GM23338 (cell line): ENCODE measurements at regions not wholly inside any gene's neighbourhood (a gene's known extent, or its start where the extent isn't known, plus 50 kb on each side); places are given as distances from the start of the nearest gene placed in this dataset.

Experiments used
- ATAC-seq: fragments of 200-7000 bp; cut with Tn5 transposase; 3 replicates; pipeline ENCODE4 v1.9.1; 2020
- DNase-seq: peaks from one replicate; pipeline ENCODE4 v3.0.0-alpha.2; 2015; ENCODE audit warnings: low spot score
- H2AFZ ChIP-seq: fragments of 200-600 bp; sonication (generic); 2 replicates; pipeline ENCODE4 v1.8.0; 2016; ENCODE audit warnings: antibody characterized with exemption, mild to moderate bottlenecking, moderate library complexity
- H3F3A ChIP-seq: fragments of 200-600 bp; sonication (generic); replicated peaks from 2 replicates; pipeline ENCODE4 v1.8.0; 2017; ENCODE audit warnings: antibody characterized with exemption, mixed run types, low read depth
- H3K27ac ChIP-seq: fragments of 200-600 bp; sonication (generic); 2 replicates; pipeline ENCODE4 v1.6.1; 2016; ENCODE audit warnings: low read depth
- H3K27me3 ChIP-seq: fragments of 200-600 bp; sonication (generic); 2 replicates; pipeline ENCODE4 v1.8.0; 2016; ENCODE audit warnings: mild to moderate bottlenecking, mixed run types, moderate library complexity; ENCODE audit not compliant: insufficient read depth
- H3K36me3 ChIP-seq: fragments of 200-600 bp; sonication (generic); 2 replicates; pipeline ENCODE4 v1.8.0; 2016; ENCODE audit warnings: mild to moderate bottlenecking; ENCODE audit not compliant: insufficient read depth
- H3K4me1 ChIP-seq: fragments of 200-600 bp; sonication (generic); 2 replicates; pipeline ENCODE4 v1.8.0; 2016; ENCODE audit warnings: mild to moderate bottlenecking, moderate library complexity; ENCODE audit not compliant: insufficient read depth
- H3K4me2 ChIP-seq: fragments of 200-600 bp; sonication (generic); 2 replicates; pipeline ENCODE4 v1.7.1; 2017; ENCODE audit warnings: mixed run types
- H3K4me3 ChIP-seq: fragments of 200-600 bp; sonication (generic); 2 replicates; pipeline ENCODE4 v1.6.1; 2016; ENCODE audit warnings: mixed run types
- H3K79me2 ChIP-seq: fragments of 200-600 bp; sonication (generic); replicated peaks from 2 replicates; pipeline ENCODE4 v1.8.0; 2017; ENCODE audit warnings: mild to moderate bottlenecking; ENCODE audit not compliant: insufficient read depth
- H3K9me2 ChIP-seq: fragments of 200-600 bp; sonication (generic); 2 replicates; pipeline ENCODE4 v1.8.0; 2017; ENCODE audit not compliant: insufficient read depth
- H4K20me1 ChIP-seq: fragments of 200-600 bp; sonication (generic); replicated peaks from 2 replicates; pipeline ENCODE4 v1.8.0; 2017; ENCODE audit warnings: mild to moderate bottlenecking; ENCODE audit not compliant: insufficient read depth
- H3K27ac Mint-ChIP-seq: 2 replicates; pipeline ENCODE4 v1.8.0; 2020; ENCODE audit warnings: inconsistent platforms, mild to moderate bottlenecking, moderate library complexity, mixed read lengths
- H3K27me3 Mint-ChIP-seq: 3 replicates; pipeline ENCODE4 v1.8.0; 2022; ENCODE audit warnings: low read depth, mild to moderate bottlenecking, moderate library complexity, mixed read lengths, inconsistent platforms; ENCODE audit not compliant: insufficient read depth, poor library complexity
- H3K36me3 Mint-ChIP-seq: 3 replicates; pipeline ENCODE4 v1.8.0; 2021; ENCODE audit warnings: low read depth, mild to moderate bottlenecking, inconsistent platforms, moderate library complexity, mixed read lengths
- H3K4me1 Mint-ChIP-seq: 3 replicates; pipeline ENCODE4 v1.8.0; 2020; ENCODE audit warnings: mild to moderate bottlenecking, inconsistent platforms, mixed read lengths
- H3K4me3 Mint-ChIP-seq: 3 replicates; pipeline ENCODE4 v1.8.0; 2021; ENCODE audit warnings: moderate library complexity, mild to moderate bottlenecking, inconsistent platforms, mixed read lengths
- H3K9me3 Mint-ChIP-seq: 3 replicates; pipeline ENCODE4 v1.8.0; 2020; ENCODE audit warnings: moderate library complexity, mild to moderate bottlenecking, inconsistent platforms, mixed read lengths
- CREB1 ChIP-seq: fragments of 250-450 bp; sonication (Bioruptor Pico); IDR thresholded peaks from 2 replicates; pipeline ENCODE4 v1.5.0; 2020; ENCODE audit warnings: low read depth, mild to moderate bottlenecking, moderate library complexity
- ETS1 ChIP-seq: IDR thresholded peaks from 2 replicates; pipeline ENCODE4 v1.6.1; 2016; ENCODE audit warnings: antibody characterized with exemption
- EZH2 ChIP-seq: fragments of 200-600 bp; sonication (generic); IDR thresholded peaks from one replicate; pipeline ENCODE4 v1.8.0; 2017; ENCODE audit warnings: antibody characterized with exemption, mild to moderate bottlenecking, low read depth; ENCODE audit not compliant: unreplicated experiment
- EZH2phosphoT487 ChIP-seq: fragments of 200-600 bp; sonication (generic); IDR thresholded peaks from one replicate; pipeline ENCODE4 v1.8.1; 2018; ENCODE audit warnings: antibody characterized with exemption; ENCODE audit not compliant: unreplicated experiment
- JUNB ChIP-seq: IDR thresholded peaks from one replicate; pipeline ENCODE4 v1.6.1; 2016; ENCODE audit warnings: antibody characterized with exemption; ENCODE audit not compliant: unreplicated experiment
- NANOG ChIP-seq: IDR thresholded peaks from 2 replicates; pipeline ENCODE4 v1.6.1; 2016; ENCODE audit warnings: antibody characterized with exemption, borderline replicate concordance
- POLR2AphosphoS5 ChIP-seq: IDR thresholded peaks from 2 replicates; pipeline ENCODE4 v1.6.1; 2016; ENCODE audit warnings: antibody characterized with exemption, low read depth
- REST ChIP-seq: IDR thresholded peaks from one replicate; pipeline ENCODE4 v1.6.1; 2018; ENCODE audit warnings: antibody characterized with exemption; ENCODE audit not compliant: unreplicated experiment
- STAT1 ChIP-seq: IDR thresholded peaks from one replicate; pipeline ENCODE4 v1.6.1; 2016; ENCODE audit warnings: antibody characterized with exemption; ENCODE audit not compliant: unreplicated experiment
- ZNF114 ChIP-seq: fragments of 250-450 bp; sonication (Bioruptor Pico); IDR thresholded peaks from 2 replicates; pipeline ENCODE4 v1.5.0; 2020; ENCODE audit warnings: mild to moderate bottlenecking, moderate library complexity
- ZNF331 ChIP-seq: fragments of 250-450 bp; sonication (Bioruptor Pico); IDR thresholded peaks from 2 replicates; pipeline ENCODE4 v1.5.0; 2020; ENCODE audit warnings: low read depth, mild to moderate bottlenecking, moderate library complexity
- TF ChIP-seq, protein P1 (sequence below): fragments of 250-450 bp; sonication (Bioruptor Pico); IDR thresholded peaks from 2 replicates; pipeline ENCODE4 v1.5.0; 2020; ENCODE audit warnings: mild to moderate bottlenecking, moderate library complexity
- TF ChIP-seq, protein P2 (sequence below), 2 experiments: fragments of 200-600 bp in 1 of 2; sonication (generic) in 1 of 2; conservative IDR thresholded peaks; 2 replicates each; pipeline versions ENCODE4 v1.5.1 to v1.6.1; 2016 to 2017; ENCODE audit warnings: antibody characterized with exemption in 2 of 2, low read depth in 2 of 2, mild to moderate bottlenecking in 2 of 2, moderate library complexity in 1 of 2

GRCh38 chr20:62549029-62549428 lies 73.2 kb upstream of the GATA5 start:
- Mint-ChIP-seq H3K4me1 (peaks cover 12% of the 10 kb centered on the region), H3K4me3 (no peak overlapping the region), H3K9me3 (peaks cover 3% of the 10 kb centered on the region; the same call in 2 of the 3 replicates), H3K27ac (no peak overlapping the region), H3K27me3 (peaks cover 29% of the 10 kb centered on the region), H3K36me3 (peaks cover 3% of the 10 kb centered on the region; the same call in 1 of the 3 replicates)
- Histone ChIP-seq H2AFZ (no peak overlapping the region), H3K27ac (no peak overlapping the region), H4K20me1 (no peaks in the 10 kb centered on the region), H3K4me3 (no peak overlapping the region), H3K4me2 (no peak overlapping the region), H3K79me2 (no peaks in the 10 kb centered on the region), H3K9me2 (no peaks in the 10 kb centered on the region), H3K4me1 (peaks cover 3% of the 10 kb centered on the region; the same call in 1 of the 2 replicates), H3K36me3 (no peaks in the 10 kb centered on the region), H3K27me3 (peaks cover 17% of the 10 kb centered on the region), H3F3A (no peaks in the 10 kb centered on the region)
- ATAC-seq (no peak), DNase-seq (no peak)
- TF ChIP-seq ZNF114 (CRISPR knock-in tag) (no peak), EZH2 (no peak), STAT1 (no peak), ETS1 (no peak), CREB1 (no peak), REST (no peak), JUNB (no peak), POLR2AphosphoS5 (no peak), ZNF331 (CRISPR knock-in tag) (no peak), EZH2phosphoT487 (no peak), NANOG (no peak)
- TF ChIP-seq, protein P1, sequence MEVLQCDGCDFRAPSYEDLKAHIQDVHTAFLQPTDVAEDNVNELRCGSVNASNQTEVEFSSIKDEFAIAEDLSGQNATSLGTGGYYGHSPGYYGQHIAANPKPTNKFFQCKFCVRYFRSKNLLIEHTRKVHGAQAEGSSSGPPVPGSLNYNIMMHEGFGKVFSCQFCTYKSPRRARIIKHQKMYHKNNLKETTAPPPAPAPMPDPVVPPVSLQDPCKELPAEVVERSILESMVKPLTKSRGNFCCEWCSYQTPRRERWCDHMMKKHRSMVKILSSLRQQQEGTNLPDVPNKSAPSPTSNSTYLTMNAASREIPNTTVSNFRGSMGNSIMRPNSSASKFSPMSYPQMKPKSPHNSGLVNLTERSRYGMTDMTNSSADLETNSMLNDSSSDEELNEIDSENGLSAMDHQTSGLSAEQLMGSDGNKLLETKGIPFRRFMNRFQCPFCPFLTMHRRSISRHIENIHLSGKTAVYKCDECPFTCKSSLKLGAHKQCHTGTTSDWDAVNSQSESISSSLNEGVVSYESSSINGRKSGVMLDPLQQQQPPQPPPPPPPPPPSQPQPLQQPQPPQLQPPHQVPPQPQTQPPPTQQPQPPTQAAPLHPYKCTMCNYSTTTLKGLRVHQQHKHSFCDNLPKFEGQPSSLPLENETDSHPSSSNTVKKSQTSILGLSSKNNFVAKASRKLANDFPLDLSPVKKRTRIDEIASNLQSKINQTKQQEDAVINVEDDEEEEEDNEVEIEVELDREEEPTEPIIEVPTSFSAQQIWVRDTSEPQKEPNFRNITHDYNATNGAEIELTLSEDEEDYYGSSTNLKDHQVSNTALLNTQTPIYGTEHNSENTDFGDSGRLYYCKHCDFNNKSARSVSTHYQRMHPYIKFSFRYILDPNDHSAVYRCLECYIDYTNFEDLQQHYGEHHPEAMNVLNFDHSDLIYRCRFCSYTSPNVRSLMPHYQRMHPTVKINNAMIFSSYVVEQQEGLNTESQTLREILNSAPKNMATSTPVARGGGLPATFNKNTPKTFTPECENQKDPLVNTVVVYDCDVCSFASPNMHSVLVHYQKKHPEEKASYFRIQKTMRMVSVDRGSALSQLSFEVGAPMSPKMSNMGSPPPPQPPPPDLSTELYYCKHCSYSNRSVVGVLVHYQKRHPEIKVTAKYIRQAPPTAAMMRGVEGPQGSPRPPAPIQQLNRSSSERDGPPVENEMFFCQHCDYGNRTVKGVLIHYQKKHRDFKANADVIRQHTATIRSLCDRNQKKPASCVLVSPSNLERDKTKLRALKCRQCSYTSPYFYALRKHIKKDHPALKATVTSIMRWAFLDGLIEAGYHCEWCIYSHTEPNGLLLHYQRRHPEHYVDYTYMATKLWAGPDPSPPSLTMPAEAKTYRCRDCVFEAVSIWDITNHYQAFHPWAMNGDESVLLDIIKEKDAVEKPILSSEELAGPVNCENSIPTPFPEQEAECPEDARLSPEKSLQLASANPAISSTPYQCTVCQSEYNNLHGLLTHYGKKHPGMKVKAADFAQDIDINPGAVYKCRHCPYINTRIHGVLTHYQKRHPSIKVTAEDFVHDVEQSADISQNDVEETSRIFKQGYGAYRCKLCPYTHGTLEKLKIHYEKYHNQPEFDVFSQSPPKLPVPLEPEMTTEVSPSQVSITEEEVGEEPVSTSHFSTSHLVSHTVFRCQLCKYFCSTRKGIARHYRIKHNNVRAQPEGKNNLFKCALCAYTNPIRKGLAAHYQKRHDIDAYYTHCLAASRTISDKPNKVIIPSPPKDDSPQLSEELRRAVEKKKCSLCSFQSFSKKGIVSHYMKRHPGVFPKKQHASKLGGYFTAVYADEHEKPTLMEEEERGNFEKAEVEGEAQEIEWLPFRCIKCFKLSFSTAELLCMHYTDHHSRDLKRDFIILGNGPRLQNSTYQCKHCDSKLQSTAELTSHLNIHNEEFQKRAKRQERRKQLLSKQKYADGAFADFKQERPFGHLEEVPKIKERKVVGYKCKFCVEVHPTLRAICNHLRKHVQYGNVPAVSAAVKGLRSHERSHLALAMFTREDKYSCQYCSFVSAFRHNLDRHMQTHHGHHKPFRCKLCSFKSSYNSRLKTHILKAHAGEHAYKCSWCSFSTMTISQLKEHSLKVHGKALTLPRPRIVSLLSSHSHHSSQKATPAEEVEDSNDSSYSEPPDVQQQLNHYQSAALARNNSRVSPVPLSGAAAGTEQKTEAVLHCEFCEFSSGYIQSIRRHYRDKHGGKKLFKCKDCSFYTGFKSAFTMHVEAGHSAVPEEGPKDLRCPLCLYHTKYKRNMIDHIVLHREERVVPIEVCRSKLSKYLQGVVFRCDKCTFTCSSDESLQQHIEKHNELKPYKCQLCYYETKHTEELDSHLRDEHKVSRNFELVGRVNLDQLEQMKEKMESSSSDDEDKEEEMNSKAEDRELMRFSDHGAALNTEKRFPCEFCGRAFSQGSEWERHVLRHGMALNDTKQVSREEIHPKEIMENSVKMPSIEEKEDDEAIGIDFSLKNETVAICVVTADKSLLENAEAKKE (CRISPR knock-in tag) = no peak
- TF ChIP-seq, protein P2, sequence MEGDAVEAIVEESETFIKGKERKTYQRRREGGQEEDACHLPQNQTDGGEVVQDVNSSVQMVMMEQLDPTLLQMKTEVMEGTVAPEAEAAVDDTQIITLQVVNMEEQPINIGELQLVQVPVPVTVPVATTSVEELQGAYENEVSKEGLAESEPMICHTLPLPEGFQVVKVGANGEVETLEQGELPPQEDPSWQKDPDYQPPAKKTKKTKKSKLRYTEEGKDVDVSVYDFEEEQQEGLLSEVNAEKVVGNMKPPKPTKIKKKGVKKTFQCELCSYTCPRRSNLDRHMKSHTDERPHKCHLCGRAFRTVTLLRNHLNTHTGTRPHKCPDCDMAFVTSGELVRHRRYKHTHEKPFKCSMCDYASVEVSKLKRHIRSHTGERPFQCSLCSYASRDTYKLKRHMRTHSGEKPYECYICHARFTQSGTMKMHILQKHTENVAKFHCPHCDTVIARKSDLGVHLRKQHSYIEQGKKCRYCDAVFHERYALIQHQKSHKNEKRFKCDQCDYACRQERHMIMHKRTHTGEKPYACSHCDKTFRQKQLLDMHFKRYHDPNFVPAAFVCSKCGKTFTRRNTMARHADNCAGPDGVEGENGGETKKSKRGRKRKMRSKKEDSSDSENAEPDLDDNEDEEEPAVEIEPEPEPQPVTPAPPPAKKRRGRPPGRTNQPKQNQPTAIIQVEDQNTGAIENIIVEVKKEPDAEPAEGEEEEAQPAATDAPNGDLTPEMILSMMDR (conservative IDR thresholded peaks at IDR 0.05; ENCODE audit: low read depth in 2 of 2) = no peak
